Fibroblast of mammary gland (primary cell): ENCODE measurements at regions not wholly inside any gene's neighbourhood (a gene's known extent, or its start where the extent isn't known, plus 50 kb on each side); places are given as distances from the start of the nearest gene placed in this dataset.

Source experiments
- DNase-seq: peaks from one replicate; pipeline ENCODE4 v3.0.0-alpha.2; 2010; ENCODE audit warnings: low read depth
- H3K4me3 ChIP-seq: 2 replicates; pipeline ENCODE4 v1.5.1; 2011; ENCODE audit warnings: low read depth, mild to moderate bottlenecking, low read length, moderate library complexity; ENCODE audit not compliant: control insufficient read depth
- CTCF ChIP-seq: conservative IDR thresholded peaks from 2 replicates; pipeline ENCODE4 v1.5.1; 2011; ENCODE audit warnings: low read depth, low read length, inconsistent platforms; ENCODE audit not compliant: control insufficient read depth, insufficient read depth

GRCh38 chr4:104859601-104860237, 287.0 kb upstream of the TET2 start:
- no peak overlapping the region for H3K4me3 ChIP-seq
- no peak for DNase-seq
- no peak for TF ChIP-seq CTCF

GRCh38 chr4:104860238-104861123, 286.2 kb upstream of the TET2 start:
- TF ChIP-seq CTCF: peak; percentile 94
- H3K4me3 ChIP-seq: no peak overlapping the region
- DNase-seq: peak; percentile 79

DNA sequence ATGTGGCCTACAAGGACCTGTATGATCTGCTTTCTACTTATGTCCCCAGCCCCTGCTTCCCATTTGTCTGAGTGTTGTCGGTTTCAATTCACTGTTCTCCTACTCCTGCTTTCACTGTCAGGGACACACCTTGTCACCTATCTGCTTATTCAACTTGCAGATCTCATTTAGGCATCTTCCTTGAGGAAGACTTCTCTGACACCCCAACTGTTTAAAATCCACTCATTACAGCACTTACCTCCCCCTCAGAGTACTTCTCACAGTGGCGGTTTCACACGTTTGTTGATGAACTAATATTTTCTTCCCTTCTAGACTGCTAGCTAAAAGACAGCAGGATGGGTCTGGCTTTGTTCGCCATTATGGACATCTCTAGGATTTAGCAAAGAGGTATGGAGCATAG, 279.9 kb upstream of the TET2 start:
- H3K4me3 ChIP-seq: no peak overlapping the region
- no peak for DNase-seq
- no peak for TF ChIP-seq CTCF

GRCh38 chr4:104868533-104868932, 278.1 kb upstream of the TET2 start:
- H3K4me3 ChIP-seq: no peak overlapping the region
- no peak for DNase-seq
- TF ChIP-seq CTCF: no peak

DNA sequence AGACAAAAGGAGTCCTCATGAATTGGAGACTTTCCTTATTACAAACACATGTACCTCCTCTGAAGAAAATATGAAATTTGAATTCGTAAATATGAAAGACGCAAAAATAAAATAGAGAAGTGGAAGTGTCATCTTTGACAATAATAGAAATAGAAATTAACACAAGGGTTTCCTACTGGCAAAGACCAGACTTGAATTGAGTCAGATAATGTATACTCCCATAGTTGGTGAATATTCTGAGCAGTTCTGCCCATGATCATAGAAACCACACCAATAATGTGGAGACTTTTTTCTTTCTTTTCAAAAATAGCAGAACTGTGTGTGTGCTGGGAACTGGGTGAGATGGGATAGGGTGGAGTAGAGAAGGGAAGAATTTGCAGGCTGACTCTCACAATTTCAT, 277.7 kb upstream of the TET2 start:
- no peak for DNase-seq
- no peak for TF ChIP-seq CTCF
- H3K4me3 ChIP-seq: no peak overlapping the region

DNA sequence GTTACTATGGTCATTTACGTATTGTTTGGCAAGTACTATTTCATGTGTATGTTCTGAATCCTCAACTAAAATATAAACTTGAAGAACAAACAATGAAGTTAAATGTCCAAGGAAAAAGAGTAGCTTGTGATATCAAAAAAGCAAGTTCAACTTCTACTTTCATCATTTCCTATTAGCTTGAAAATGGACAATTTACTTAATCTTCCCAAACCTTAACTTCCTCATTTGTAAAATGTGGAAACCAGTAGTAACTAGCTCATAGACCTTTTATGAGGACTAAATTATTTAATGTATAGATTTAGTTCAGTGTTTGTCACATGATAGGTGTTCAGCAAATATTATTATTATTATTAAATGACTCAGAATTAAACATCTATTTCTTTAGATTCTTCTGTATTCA, 276.8 kb upstream of the TET2 start:
- no peak for DNase-seq
- TF ChIP-seq CTCF: no peak

More for the DNA sequence above, 276.8 kb upstream of the TET2 start:
- H3K4me3 ChIP-seq: no peak overlapping the region
